Body of pancreas (tissue), 4 donors: ENCODE measurements at regions not wholly inside any gene's neighbourhood (a gene's known extent, or its start where the extent isn't known, plus 50 kb on each side); places are given as distances from the start of the nearest gene placed in this dataset.

Experiments
- CTCF ChIP-seq, 7 experiments: fragments of 450-650 bp in 4 of 7; fragments of 200-600 bp in 3 of 7; sonication (generic) in 3 of 7; IDR thresholded peaks; one replicate each; pipeline ENCODE4 v1.5.1; 2016 to 2019; ENCODE audit warnings: antibody characterized with exemption in 7 of 7
- POLR2A ChIP-seq, 3 donors: fragments of 450-650 bp; IDR thresholded peaks; one replicate each; pipeline ENCODE4 v1.6.1; 2016; ENCODE audit warnings: antibody characterized with exemption in 3 of 3, mild to moderate bottlenecking in 2 of 3

GRCh38 chr5:178056935-178057334, 56.4 kb upstream of the N4BP3 start:
- TF ChIP-seq POLR2A (IDR thresholded peaks at IDR 0.05) = no peak
- no peak for TF ChIP-seq CTCF (IDR thresholded peaks at IDR 0.05)
